GM21360 (cell line): ENCODE measurements at regions not wholly inside any gene's neighbourhood (a gene's known extent, or its start where the extent isn't known, plus 50 kb on each side); places are given as distances from the start of the nearest gene placed in this dataset.

Experiments
- ATAC-seq: cut with Tn5 transposase; IDR thresholded peaks from one replicate; pipeline ENCODE4 v1.9.1; 2021; ENCODE audit warnings: mild to moderate bottlenecking, moderate library complexity; ENCODE audit not compliant: unreplicated experiment

GRCh38 chr2:126990200-126990599, 91.5 kb downstream of the TEX51 start:
- no peak for ATAC-seq

GRCh38 chr2:126990605-126991532, 92.2 kb downstream of the TEX51 start:
- ATAC-seq = no peak

- no peak for ATAC-seq
Observed at GRCh38 chr2:126994340-126994777, 95.7 kb downstream of the TEX51 start.

- ATAC-seq = no peak
Observed at GRCh38 chr2:126995621-126996377, 97.1 kb downstream of the TEX51 start.

- no peak for ATAC-seq
Observed at GRCh38 chr2:126996378-126996699, 97.6 kb downstream of the TEX51 start.
